B cell (primary cell): ENCODE measurements at regions not wholly inside any gene's neighbourhood (a gene's known extent, or its start where the extent isn't known, plus 50 kb on each side); places are given as distances from the start of the nearest gene placed in this dataset.

ENCODE experiments used
- ATAC-seq: fragments of 200-7000 bp; cut with Tn5 transposase; one replicate; pipeline ENCODE4 v1.10.0; 2021; ENCODE audit warnings: low read depth, mild to moderate bottlenecking, moderate number of reproducible peaks, moderate library complexity
- CTCF ChIA-PET: fragments of 350-600 bp; sonication (Branson Sonifier 250); formaldehyde crosslinking; loops from one replicate; lab custom pipeline; 2021; ENCODE audit warnings: antibody characterized with exemption, inconsistent platforms; lab: Charles Lee
- POLR2A ChIA-PET: fragments of 350-600 bp; sonication (Branson Sonifier 250); formaldehyde crosslinking; loops from one replicate; lab custom pipeline; 2021; ENCODE audit warnings: antibody characterized with exemption; lab: Charles Lee
- DNase-seq: peaks from one replicate; pipeline ENCODE4 v3.0.0; 2013
- H2AFZ ChIP-seq: 2 replicates; pipeline ENCODE4 v1.6.1; 2012; ENCODE audit warnings: mild to moderate bottlenecking, low read depth, low read length; ENCODE audit not compliant: insufficient read depth, poor library complexity, severe bottlenecking
- H3K27ac ChIP-seq, 2 donors: 1 replicate in 1 of 2; 2 replicates in 1 of 2; pipeline ENCODE4 v1.5.1; 2012 to 2013; ENCODE audit warnings: low read length in 2 of 2, mild to moderate bottlenecking in 2 of 2, moderate library complexity in 1 of 2
- H3K27me3 ChIP-seq, 4 experiments: fragments of 200-600 bp in 1 of 4; sonication (generic) in 1 of 4; replicated peaks in 1 of 4; 1 replicate in 2 of 4; 2 replicates in 2 of 4; pipeline versions ENCODE4 v1.6.1 to v1.7.0; 2013 to 2016; ENCODE audit warnings: low read length in 3 of 4, mild to moderate bottlenecking in 2 of 4, mixed read lengths in 1 of 4, moderate library complexity in 1 of 4; ENCODE audit not compliant: insufficient read depth in 4 of 4, control insufficient read depth in 3 of 4; ENCODE audit errors: control extremely low read depth in 1 of 4
- H3K36me3 ChIP-seq, 2 experiments: replicated peaks in 1 of 2; 1 replicate in 1 of 2; 2 replicates in 1 of 2; pipeline versions ENCODE4 v1.6.1 to v1.7.1; 2013; ENCODE audit warnings: low read length in 1 of 2; ENCODE audit not compliant: insufficient read depth in 2 of 2, control insufficient read depth in 1 of 2; ENCODE audit errors: control extremely low read depth in 1 of 2, extremely low read depth in 1 of 2
- H3K4me1 ChIP-seq, 2 donors: fragments of 200-600 bp in 1 of 2; sonication (generic) in 1 of 2; 1 replicate in 1 of 2; 2 replicates in 1 of 2; pipeline versions ENCODE4 v1.5.1 to v1.6.1; 2013 to 2017; ENCODE audit warnings: low read length in 2 of 2; ENCODE audit not compliant: control insufficient read depth in 2 of 2, insufficient read depth in 2 of 2
- H3K4me2 ChIP-seq: replicated peaks from 2 replicates; pipeline ENCODE3; 2012; ENCODE audit warnings: mild to moderate bottlenecking, low read depth, low read length; ENCODE audit not compliant: poor library complexity, severe bottlenecking
- H3K4me3 ChIP-seq, 5 experiments: fragments of 200-600 bp in 1 of 5; sonication (generic) in 1 of 5; 1 replicate in 3 of 5; 2 replicates in 2 of 5; pipeline versions ENCODE4 v1.5.1 to v1.7.0; 2011 to 2016; ENCODE audit warnings: low read length in 4 of 5, mild to moderate bottlenecking in 4 of 5, low read depth in 2 of 5, control low read depth in 1 of 5, moderate library complexity in 1 of 5; ENCODE audit not compliant: insufficient read depth in 1 of 5; ENCODE audit errors: control extremely low read depth in 1 of 5, extremely low read depth in 1 of 5
- H3K79me2 ChIP-seq: fragments of 200-600 bp; sonication (generic); one replicate; pipeline ENCODE4 v1.6.0; 2016; ENCODE audit warnings: low read length; ENCODE audit not compliant: control insufficient read depth, insufficient read depth
- H3K9ac ChIP-seq: fragments of 200-600 bp; sonication (generic); 2 replicates; pipeline ENCODE4 v1.6.1; 2017; ENCODE audit warnings: mild to moderate bottlenecking, low read length, moderate library complexity
- H3K9me3 ChIP-seq, 3 donors: one replicate each; pipeline versions ENCODE4 v1.6.1 to v1.7.1; 2013; ENCODE audit warnings: low read length in 2 of 3; ENCODE audit not compliant: control insufficient read depth in 2 of 3, insufficient read depth in 1 of 3; ENCODE audit errors: control extremely low read depth in 1 of 3
- H4K20me1 ChIP-seq: 2 replicates; pipeline ENCODE4 v1.6.0; 2012; ENCODE audit warnings: mild to moderate bottlenecking, low read length; ENCODE audit not compliant: insufficient read depth, control insufficient read depth, poor library complexity, severe bottlenecking
- H3K27ac Mint-ChIP-seq: one replicate; pipeline ENCODE4 v1.8.0; 2021; ENCODE audit warnings: mixed read lengths
- H3K27me3 Mint-ChIP-seq: one replicate; pipeline ENCODE4 v1.8.0; 2021; ENCODE audit warnings: mixed read lengths
- H3K4me1 Mint-ChIP-seq: one replicate; pipeline ENCODE4 v1.8.0; 2021; ENCODE audit warnings: mixed read lengths
- H3K4me3 Mint-ChIP-seq: one replicate; pipeline ENCODE4 v1.8.0; 2021; ENCODE audit warnings: mixed read lengths
- H3K9me3 Mint-ChIP-seq: one replicate; pipeline ENCODE4 v1.8.0; 2022; ENCODE audit warnings: mixed read lengths; ENCODE audit not compliant: insufficient read depth
- EZH2 ChIP-seq: IDR thresholded peaks from 2 replicates; pipeline ENCODE4 v1.6.1; 2012; ENCODE audit warnings: borderline replicate concordance, low read depth, mild to moderate bottlenecking, moderate library complexity, low read length; ENCODE audit not compliant: insufficient read depth, poor library complexity, severe bottlenecking
- WGBS: methylation state at CpG from one replicate; pipeline ENCODE4 v1.1.5; 2013; ENCODE audit warnings: missing lambda C conversion rate; ENCODE audit not compliant: insufficient coverage; 5-methylcytosine and 5-hydroxymethylcytosine counted together
- intact Hi-C: fragments of 100-400 bp; cut with micrococcal nuclease; formaldehyde crosslinking; loops from one replicate; pipeline ENCODE4 v1.10.0; 2022
- TF ChIP-seq, protein P1 (sequence below): fragments of 200-600 bp; IDR thresholded peaks from one replicate; pipeline ENCODE4 v1.8.0; 2022; ENCODE audit warnings: antibody characterized with exemption, mild to moderate bottlenecking

DNA sequence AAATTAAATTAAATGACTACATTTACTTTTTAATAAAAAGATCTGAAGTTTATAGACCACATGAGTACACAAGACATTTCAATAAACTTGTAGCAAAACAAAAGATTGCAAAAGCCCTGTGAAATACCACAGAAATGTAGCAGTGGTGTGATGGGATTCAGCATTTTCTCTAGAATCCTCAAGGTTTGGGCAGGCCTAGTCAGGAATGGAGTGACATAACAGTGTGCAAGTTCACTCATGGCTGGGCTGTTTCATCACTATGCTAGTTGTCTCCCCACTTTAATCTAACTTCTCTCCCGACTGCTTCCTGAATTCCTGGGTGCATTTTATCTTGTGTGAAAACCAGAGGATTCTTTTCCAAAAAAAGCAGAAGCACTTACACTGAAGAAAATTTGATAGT is 1089.9 kb upstream of the DDX18 start:
- Mint-ChIP-seq H3K4me3 (no peak overlapping the region), H3K27ac (no peak overlapping the region), H3K9me3 (peaks cover 2% of the 10 kb centered on the region), H3K27me3 (no peaks in the 10 kb centered on the region), H3K4me1 (no peaks in the 10 kb centered on the region)
- Histone ChIP-seq H3K4me1 (no peaks in the 10 kb centered on the region), H3K27ac (no peak overlapping the region), H2AFZ (no peak overlapping the region), H3K9me3 (peaks cover 0 to 5% (median 0%) of the 10 kb centered on the region in 3 donors), H3K4me3 (no peak overlapping the region), H3K27me3 (no peaks in the 10 kb centered on the region), H3K36me3 (no peaks in the 10 kb centered on the region), H3K79me2 (no peaks in the 10 kb centered on the region), H3K9ac (no peak overlapping the region), H3K4me2 (no peak overlapping the region), H4K20me1 (no peaks in the 10 kb centered on the region)
- ChIA-PET POLR2A (no interaction called here), CTCF (no interaction called here)
- intact Hi-C loops = no loop called here
- TF ChIP-seq, protein P1, sequence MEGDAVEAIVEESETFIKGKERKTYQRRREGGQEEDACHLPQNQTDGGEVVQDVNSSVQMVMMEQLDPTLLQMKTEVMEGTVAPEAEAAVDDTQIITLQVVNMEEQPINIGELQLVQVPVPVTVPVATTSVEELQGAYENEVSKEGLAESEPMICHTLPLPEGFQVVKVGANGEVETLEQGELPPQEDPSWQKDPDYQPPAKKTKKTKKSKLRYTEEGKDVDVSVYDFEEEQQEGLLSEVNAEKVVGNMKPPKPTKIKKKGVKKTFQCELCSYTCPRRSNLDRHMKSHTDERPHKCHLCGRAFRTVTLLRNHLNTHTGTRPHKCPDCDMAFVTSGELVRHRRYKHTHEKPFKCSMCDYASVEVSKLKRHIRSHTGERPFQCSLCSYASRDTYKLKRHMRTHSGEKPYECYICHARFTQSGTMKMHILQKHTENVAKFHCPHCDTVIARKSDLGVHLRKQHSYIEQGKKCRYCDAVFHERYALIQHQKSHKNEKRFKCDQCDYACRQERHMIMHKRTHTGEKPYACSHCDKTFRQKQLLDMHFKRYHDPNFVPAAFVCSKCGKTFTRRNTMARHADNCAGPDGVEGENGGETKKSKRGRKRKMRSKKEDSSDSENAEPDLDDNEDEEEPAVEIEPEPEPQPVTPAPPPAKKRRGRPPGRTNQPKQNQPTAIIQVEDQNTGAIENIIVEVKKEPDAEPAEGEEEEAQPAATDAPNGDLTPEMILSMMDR = no peak
- TF ChIP-seq EZH2 = no peak
- no CpG with 5 or more reads among the region's 1 CpG for WGBS
- no peak for ATAC-seq
- no peak for DNase-seq

DNA sequence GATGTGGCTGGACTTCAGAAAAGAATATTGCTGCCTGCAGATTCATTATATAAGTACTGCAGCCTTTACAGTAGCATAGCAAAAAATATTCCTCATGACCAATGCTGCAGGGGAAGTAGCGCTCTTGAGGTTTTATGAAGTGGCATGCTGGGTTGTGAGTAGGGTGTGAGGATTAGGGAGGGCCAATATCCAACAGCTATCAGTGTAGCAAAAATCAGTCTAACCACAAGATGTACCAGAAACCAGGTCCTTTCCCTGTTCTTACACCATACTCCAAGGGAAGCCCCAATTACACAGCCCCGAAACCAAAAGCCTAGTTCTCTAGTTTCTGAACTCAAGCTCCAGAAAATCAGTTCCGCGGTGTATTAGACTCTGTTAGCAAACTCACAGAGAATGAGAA is 1082.2 kb upstream of the DDX18 start:
- Histone ChIP-seq H3K27me3 (no peaks in the 10 kb centered on the region), H3K27ac (no peak overlapping the region), H4K20me1 (no peaks in the 10 kb centered on the region), H3K79me2 (no peaks in the 10 kb centered on the region), H3K9me3 (no peaks in the 10 kb centered on the region), H3K9ac (no peak overlapping the region), H3K36me3 (no peaks in the 10 kb centered on the region), H3K4me1 (no peaks in the 10 kb centered on the region), H3K4me3 (no peak overlapping the region), H3K4me2 (no peak overlapping the region), H2AFZ (no peak overlapping the region)
- intact Hi-C loops = no loop called here
- POLR2A ChIA-PET = no interaction called here
- CTCF ChIA-PET = no interaction called here
- TF ChIP-seq, protein P1 = no peak
- no peak for TF ChIP-seq EZH2
- no CpG with 5 or more reads among the region's 4 CpGs for WGBS
- DNase-seq (no peak), ATAC-seq (no peak)
- Mint-ChIP-seq H3K4me3 (no peak overlapping the region), H3K9me3 (no peaks in the 10 kb centered on the region), H3K4me1 (no peaks in the 10 kb centered on the region), H3K27ac (no peak overlapping the region), H3K27me3 (no peaks in the 10 kb centered on the region)
